ENCODE measurements at regions not wholly inside any gene's neighbourhood (a gene's known extent, or its start where the extent isn't known, plus 50 kb on each side); places are given as distances from the start of the nearest gene placed in this dataset.

- H3K9me3 ChIP-seq = no peaks in the 10 kb centered on the region
- H3K4me1 ChIP-seq = no peaks in the 10 kb centered on the region
- no peaks in the 10 kb centered on the region for H3K36me3 ChIP-seq
- intact Hi-C loops (cut with DNase I) = no loop called here
- no peak overlapping the region for H3K4me3 ChIP-seq
- TF ChIP-seq CTCF (IDR thresholded peaks at IDR 0.05) = no peak
- DNase-seq (no peak), ATAC-seq (no peak)
- no peak overlapping the region for H3K27ac ChIP-seq
- H3K27me3 ChIP-seq (ENCODE audit: low read depth) = no peaks in the 10 kb centered on the region
Observed at GRCh38 chr7:138378741-138379559, 81.1 kb upstream of the TRIM24 start.

- no peak overlapping the region for H3K4me3 ChIP-seq
- intact Hi-C loops (cut with DNase I) = no loop called here
- DNase-seq (no peak), ATAC-seq (no peak)
- no peaks in the 10 kb centered on the region for H3K36me3 ChIP-seq
- H3K27me3 ChIP-seq (ENCODE audit: low read depth) = no peaks in the 10 kb centered on the region
- no peak overlapping the region for H3K27ac ChIP-seq
- H3K4me1 ChIP-seq = no peaks in the 10 kb centered on the region
- no peaks in the 10 kb centered on the region for H3K9me3 ChIP-seq
- TF ChIP-seq CTCF (IDR thresholded peaks at IDR 0.05) = no peak
Observed at GRCh38 chr7:138382862-138383565, 77.0 kb upstream of the TRIM24 start.

- TF ChIP-seq CTCF (IDR thresholded peaks at IDR 0.05) = no peak
- Histone ChIP-seq H3K4me3 (no peak overlapping the region), H3K27me3 (ENCODE audit: low read depth) (no peaks in the 10 kb centered on the region), H3K27ac (no peak overlapping the region), H3K9me3 (no peaks in the 10 kb centered on the region), H3K4me1 (no peaks in the 10 kb centered on the region), H3K36me3 (no peaks in the 10 kb centered on the region)
- no peak for DNase-seq
- no peak for ATAC-seq
- intact Hi-C loops (cut with DNase I) = no loop called here
Observed at GRCh38 chr7:138386821-138387220, 73.2 kb upstream of the TRIM24 start.

- intact Hi-C loops (cut with DNase I) = no loop called here
- H3K4me1 ChIP-seq = no peaks in the 10 kb centered on the region
- no peak for ATAC-seq
- TF ChIP-seq CTCF (IDR thresholded peaks at IDR 0.05) = no peak
- no peak for DNase-seq
- H3K36me3 ChIP-seq = no peaks in the 10 kb centered on the region
- no peak overlapping the region for H3K4me3 ChIP-seq
- no peak overlapping the region for H3K27ac ChIP-seq
- H3K27me3 ChIP-seq (ENCODE audit: low read depth) = no peaks in the 10 kb centered on the region
- no peaks in the 10 kb centered on the region for H3K9me3 ChIP-seq
Observed at GRCh38 chr7:138387755-138388475, 72.1 kb upstream of the TRIM24 start.

GRCh38 chr7:138388673-138389491, 71.2 kb upstream of the TRIM24 start:
- no peaks in the 10 kb centered on the region for H3K4me1 ChIP-seq
- H3K27me3 ChIP-seq (ENCODE audit: low read depth) = no peaks in the 10 kb centered on the region
- ATAC-seq = no peak
- no peaks in the 10 kb centered on the region for H3K9me3 ChIP-seq
- no peak overlapping the region for H3K27ac ChIP-seq
- no peaks in the 10 kb centered on the region for H3K36me3 ChIP-seq
- H3K4me3 ChIP-seq = no peak overlapping the region
- no peak for TF ChIP-seq CTCF (IDR thresholded peaks at IDR 0.05)
- intact Hi-C loops (cut with DNase I) = no loop called here
- DNase-seq = no peak
